ENCODE measurements at regions not wholly inside any gene's neighbourhood (a gene's known extent, or its start where the extent isn't known, plus 50 kb on each side); places are given as distances from the start of the nearest gene placed in this dataset.

- peak; percentile 84 for DNase-seq (ENCODE audit: low read depth)
Measured at GRCh38 chr7:19215412-19215811, 70.2 kb upstream of the FERD3L start.

GRCh38 chr7:19213746-19214145 is 68.5 kb upstream of the FERD3L start:
- DNase-seq (ENCODE audit: low read depth): peak; percentile 65

- no peak for DNase-seq (ENCODE audit: low read depth)
Measured at GRCh38 chr7:19210893-19211413, 65.7 kb upstream of the FERD3L start.

GRCh38 chr7:19209166-19209696 is 64.0 kb upstream of the FERD3L start:
- DNase-seq (ENCODE audit: low read depth): no peak

- DNase-seq (ENCODE audit: low read depth): no peak
Measured at GRCh38 chr7:19206721-19207120, 61.5 kb upstream of the FERD3L start.

GRCh38 chr7:19203686-19204085 is 58.5 kb upstream of the FERD3L start:
- peak; percentile 42 for DNase-seq (ENCODE audit: low read depth)

- DNase-seq (ENCODE audit: low read depth): no peak
Measured at GRCh38 chr7:19202599-19202998, 57.4 kb upstream of the FERD3L start.

Data from myocyte (in vitro differentiated cells).